ENCODE measurements at regions not wholly inside any gene's neighbourhood (a gene's known extent, or its start where the extent isn't known, plus 50 kb on each side); places are given as distances from the start of the nearest gene placed in this dataset.

- TF ChIP-seq SAP30 (IDR thresholded peaks at IDR 0.05; ENCODE audit: insufficient read depth, insufficient replicate concordance, low read length) (no peak), SIN3A (conservative IDR thresholded peaks at IDR 0.05 in 1 of 2, IDR thresholded peaks at IDR 0.05 in 1 of 2; ENCODE audit: low read depth in 1 of 2, low read length in 2 of 2) (0 out of 4 replicates have a peak, but pooled peaks of 1 of the 2 experiments have one; percentile 62), BACH1 (IDR thresholded peaks at IDR 0.05; ENCODE audit: low read length) (0 out of 2 replicates have a peak, but pooled peaks have one; percentile 29), KDM4A (IDR thresholded peaks at IDR 0.05; ENCODE audit: low read depth, low read length, severe bottlenecking) (no peak), KDM5A (IDR thresholded peaks at IDR 0.05; ENCODE audit: low read length) (no peak), TEAD4 (IDR thresholded peaks at IDR 0.05; ENCODE audit: low read depth, low read length) (0 out of 2 replicates have a peak, but pooled peaks have one; percentile 11), KDM1A (IDR thresholded peaks at IDR 0.05; ENCODE audit: borderline replicate concordance, low read length) (peak; percentile 93), HDAC2 (IDR thresholded peaks at IDR 0.05; ENCODE audit: borderline replicate concordance in 1 of 2, low read depth in 2 of 2, low read length in 2 of 2) (peak; percentile 68 to 90; a peak in 3 of 4 replicates), RFX5 (IDR thresholded peaks at IDR 0.05; ENCODE audit: borderline replicate concordance, low read depth, low read length) (no peak)
- TF ChIP-seq, protein P1, sequence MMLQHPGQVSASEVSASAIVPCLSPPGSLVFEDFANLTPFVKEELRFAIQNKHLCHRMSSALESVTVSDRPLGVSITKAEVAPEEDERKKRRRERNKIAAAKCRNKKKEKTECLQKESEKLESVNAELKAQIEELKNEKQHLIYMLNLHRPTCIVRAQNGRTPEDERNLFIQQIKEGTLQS (IDR thresholded peaks at IDR 0.05; ENCODE audit: insufficient read depth, low read depth, low read length): no peak
- TF ChIP-seq, protein P2, sequence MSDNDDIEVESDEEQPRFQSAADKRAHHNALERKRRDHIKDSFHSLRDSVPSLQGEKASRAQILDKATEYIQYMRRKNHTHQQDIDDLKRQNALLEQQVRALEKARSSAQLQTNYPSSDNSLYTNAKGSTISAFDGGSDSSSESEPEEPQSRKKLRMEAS (IDR thresholded peaks at IDR 0.05): 0 out of 2 replicates have a peak, but pooled peaks have one; percentile 23
These were observed 265.4 kb downstream of the MIAT start (continued) for GRCh38 chr22:26922806-26923205.

All from H1 (cell line).